Endothelial cell of umbilical vein (primary cell): ENCODE measurements at regions not wholly inside any gene's neighbourhood (a gene's known extent, or its start where the extent isn't known, plus 50 kb on each side); places are given as distances from the start of the nearest gene placed in this dataset.

Experiments used
- BruUV-seq: library from RNA; stranded (reverse); fragments of 400-500 nt; replicated peaks from 2 replicates; lab custom pipeline; 2021; lab: Mats Ljungman, UMichigan
- CTCF ChIA-PET: fragments of 300-600, 350-600 bp; sonication (Branson Sonifier 250); formaldehyde crosslinking; loops from one replicate; lab custom pipeline; 2021; ENCODE audit warnings: antibody characterized with exemption, inconsistent platforms; lab: Charles Lee
- POLR2A ChIA-PET: fragments of 300-600, 350-600 bp; sonication (Branson Sonifier 250); formaldehyde crosslinking; loops from one replicate; lab custom pipeline; 2021; ENCODE audit warnings: antibody characterized with exemption, inconsistent platforms; lab: Charles Lee
- DNase-seq: peaks from one replicate; pipeline ENCODE4 v3.0.0-alpha.2; 2011; ENCODE audit warnings: low read depth, low spot score
- FAIRE-seq: peaks from 2 replicates; lab custom pipeline; 2011; peaks lifted over from hg19 to GRCh38; lab: Jason Lieb, UNC
- H2AFZ ChIP-seq: 2 replicates; pipeline ENCODE4 v1.6.0; 2012; ENCODE audit warnings: low read depth, low read length, control low read depth, inconsistent platforms
- H3K27ac ChIP-seq: 2 replicates; pipeline ENCODE4 v1.5.1; 2011; ENCODE audit warnings: low read depth, mild to moderate bottlenecking, control low read depth, low read length, moderate library complexity; ENCODE audit not compliant: insufficient read depth
- H3K27me3 ChIP-seq, 2 experiments: 2 replicates each; pipeline versions ENCODE4 v1.6.0 to v1.6.1; 2011; ENCODE audit warnings: low read length in 2 of 2, mixed read lengths in 1 of 2; ENCODE audit not compliant: control insufficient read depth in 2 of 2, insufficient read depth in 2 of 2
- H3K36me3 ChIP-seq, 2 experiments: 2 replicates in 1 of 2; 3 replicates in 1 of 2; pipeline ENCODE4 v1.5.1; 2011; ENCODE audit warnings: low read length in 2 of 2, mild to moderate bottlenecking in 1 of 2, moderate library complexity in 1 of 2; ENCODE audit not compliant: control insufficient read depth in 2 of 2, insufficient read depth in 2 of 2; ENCODE audit errors: extremely low read depth in 1 of 2
- H3K4me1 ChIP-seq: 3 replicates; pipeline ENCODE4 v1.5.1; 2011; ENCODE audit warnings: mild to moderate bottlenecking, low read length; ENCODE audit not compliant: control insufficient read depth, insufficient read depth; ENCODE audit errors: extremely low read depth
- H3K4me2 ChIP-seq: 2 replicates; pipeline ENCODE4 v1.6.1; 2011; ENCODE audit warnings: low read length, control low read depth, mixed read lengths; ENCODE audit not compliant: insufficient read depth
- H3K4me3 ChIP-seq, 3 experiments: fragments of 200-600 bp in 1 of 3; sonication (generic), shearing (Covaris generic) in 1 of 3; replicated peaks in 1 of 3; 2 replicates each; pipeline ENCODE4 v1.5.1; 2011 to 2016; ENCODE audit warnings: control low read depth in 3 of 3, low read length in 3 of 3, mild to moderate bottlenecking in 2 of 3, inconsistent platforms in 1 of 3, low read depth in 1 of 3, moderate library complexity in 1 of 3; ENCODE audit not compliant: insufficient read depth in 1 of 3
- H3K79me2 ChIP-seq: 2 replicates; pipeline ENCODE4 v1.6.0; 2012; ENCODE audit warnings: low read length, inconsistent platforms; ENCODE audit not compliant: control insufficient read depth, insufficient read depth
- H3K9ac ChIP-seq: replicated peaks from 2 replicates; pipeline ENCODE3; 2011; ENCODE audit warnings: low read length, control low read depth; ENCODE audit not compliant: insufficient read depth; ENCODE audit errors: extremely low read depth
- H3K9me1 ChIP-seq: replicated peaks from 3 replicates; pipeline ENCODE4 v1.6.0; 2011; ENCODE audit warnings: mild to moderate bottlenecking, low read length; ENCODE audit not compliant: control insufficient read depth, insufficient read depth; ENCODE audit errors: extremely low read depth
- H3K9me3 ChIP-seq: replicated peaks from 2 replicates; pipeline ENCODE4 v1.5.1; 2012; ENCODE audit warnings: low read length, inconsistent platforms; ENCODE audit not compliant: control insufficient read depth, insufficient read depth
- H4K20me1 ChIP-seq: replicated peaks from 2 replicates; pipeline ENCODE3; 2011; ENCODE audit warnings: mild to moderate bottlenecking, low read length; ENCODE audit not compliant: control insufficient read depth, insufficient read depth; ENCODE audit errors: extremely low read depth
- CTCF ChIP-seq, 2 donors: IDR thresholded peaks; 1 replicate in 1 of 2; 2 replicates in 1 of 2; pipeline ENCODE4 v1.5.1; 2011; ENCODE audit warnings: low read length in 2 of 2, mild to moderate bottlenecking in 2 of 2, moderate library complexity in 2 of 2, control low read depth in 1 of 2, inconsistent platforms in 1 of 2, low read depth in 1 of 2; ENCODE audit not compliant: insufficient read depth in 1 of 2; ENCODE audit errors: extremely low read depth in 1 of 2
- EZH2 ChIP-seq: IDR thresholded peaks from 2 replicates; pipeline ENCODE4 v1.6.1; 2012; ENCODE audit warnings: borderline replicate concordance, low read depth, mild to moderate bottlenecking, moderate library complexity, low read length, inconsistent platforms; ENCODE audit not compliant: severe bottlenecking
- FOS ChIP-seq: IDR thresholded peaks from 2 replicates; pipeline ENCODE4 v1.6.1; 2011; ENCODE audit warnings: mild to moderate bottlenecking, low read length, moderate library complexity, borderline replicate concordance; ENCODE audit not compliant: insufficient read depth
- GATA2 ChIP-seq: IDR thresholded peaks from 2 replicates; pipeline ENCODE4 v1.7.0; 2011; ENCODE audit warnings: low read depth, mild to moderate bottlenecking, moderate library complexity, mixed read lengths, low read length; ENCODE audit not compliant: insufficient read length, insufficient read depth
- JUN ChIP-seq: IDR thresholded peaks from 2 replicates; pipeline ENCODE4 v1.6.1; 2011; ENCODE audit warnings: borderline replicate concordance, low read depth; ENCODE audit not compliant: insufficient read length, insufficient read depth
- MAX ChIP-seq: IDR thresholded peaks from 2 replicates; pipeline ENCODE4 v1.6.1; 2011; ENCODE audit not compliant: insufficient read depth, insufficient read length
- MYC ChIP-seq: IDR thresholded peaks from one replicate; pipeline ENCODE4 v1.6.1; 2011; ENCODE audit warnings: mild to moderate bottlenecking, low read depth, low read length
- POLR2A ChIP-seq: IDR thresholded peaks from 2 replicates; pipeline ENCODE4 v1.6.1; 2012; ENCODE audit warnings: low read depth, mild to moderate bottlenecking, control low read depth, low read length
- POLR2AphosphoS5 ChIP-seq: IDR thresholded peaks from 2 replicates; pipeline ENCODE4 v1.6.1; 2012; ENCODE audit warnings: low read depth, mild to moderate bottlenecking, control low read depth, low read length, moderate library complexity; ENCODE audit not compliant: insufficient read depth
- dilution Hi-C: fragments of 300-500 bp; cut with MboI; formaldehyde crosslinking; loops from one replicate; pipeline ENCODE4 v1.15.0; 2019; ENCODE audit warnings: low sequenced_read_pairs; ENCODE audit not compliant: extremely low pct_ligation_motif_present
- intact Hi-C: fragments of 100-400 bp; cut with micrococcal nuclease; formaldehyde crosslinking; loops from one replicate; pipeline ENCODE4 v1.10.0; 2022

GRCh38 chr15:66849746-66850077 lies 147.7 kb downstream of the SMAD6 start:
- H3K4me1 ChIP-seq: peaks cover 14% of the 10 kb centered on the region
- no peak overlapping the region for H2AFZ ChIP-seq
- BruUV-seq: no TSS peak
- H3K9me1 ChIP-seq: no peaks in the 10 kb centered on the region
- ChIA-PET POLR2A (interaction anchor here (1.4 kb wide), 1 partner anchor 147 kb away, joined by 4 read pairs; the partner anchor contains the start of gene SMAD6), CTCF (interaction anchor here (1.5 to 9.7 kb wide), 7 partner anchors 11 to 246 kb away, joined by 3 to 223 read pairs (median 80); partner anchors contain the start of gene SMAD6)
- H3K9me3 ChIP-seq: no peaks in the 10 kb centered on the region
- intact Hi-C loops (loop anchor here (5.0 kb wide), 1 partner anchor 347 kb away; the partner anchor contains the start of gene RPL4), dilution Hi-C loops (no loop called here)
- no peak overlapping the region for H3K4me3 ChIP-seq
- H3K9ac ChIP-seq: no peak overlapping the region
- no peaks in the 10 kb centered on the region for H4K20me1 ChIP-seq
- H3K79me2 ChIP-seq: no peaks in the 10 kb centered on the region
- no peak overlapping the region for H3K4me2 ChIP-seq
- H3K27ac ChIP-seq: no peak overlapping the region
- H3K27me3 ChIP-seq: no peaks in the 10 kb centered on the region
- TF ChIP-seq POLR2A: no peak
- no peak for TF ChIP-seq CTCF (IDR thresholded peaks at IDR 0.05; ENCODE audit: extremely low read depth in 1 of 2, insufficient read depth in 1 of 2, low read depth in 1 of 2, low read length in 2 of 2)
- no peak for TF ChIP-seq POLR2AphosphoS5
- no peak for TF ChIP-seq GATA2
- TF ChIP-seq MAX: no peak
- no peak for TF ChIP-seq JUN
- no peak for TF ChIP-seq FOS
- no peak for TF ChIP-seq EZH2
- no peak for TF ChIP-seq MYC
- no peak for DNase-seq
- H3K36me3 ChIP-seq: no peaks in the 10 kb centered on the region
- no peak for FAIRE-seq
